Non-pigmented ciliary epithelial cell (primary cell): ENCODE measurements at regions not wholly inside any gene's neighbourhood (a gene's known extent, or its start where the extent isn't known, plus 50 kb on each side); places are given as distances from the start of the nearest gene placed in this dataset.
"Not testable (repeated sequence)": the region's sequence is repeated elsewhere in the genome, so short reads cannot be mapped to it uniquely, and the experiment has no call there.

Experiments used
- DNase-seq: peaks from one replicate; pipeline ENCODE4 v3.0.0-alpha.2; 2010; ENCODE audit warnings: low read depth

GRCh38 chr9:80755586-80755985 lies 933.8 kb downstream of the TLE1 start:
- DNase-seq, result no peak

- DNase-seq, result not testable (repeated sequence)
Observed at GRCh38 chr9:80747056-80747455, 942.3 kb downstream of the TLE1 start.

GRCh38 chr9:80732506-80732905 lies 956.8 kb downstream of the TLE1 start:
- no peak for DNase-seq

- no peak for DNase-seq
Observed at GRCh38 chr9:80720579-80720978, 968.8 kb downstream of the TLE1 start.

GRCh38 chr9:80707120-80707519 lies 982.2 kb downstream of the TLE1 start:
- DNase-seq, result no peak

- DNase-seq, result no peak
Observed at GRCh38 chr9:80701061-80701460, 988.3 kb downstream of the TLE1 start.

- peak; percentile 88 for DNase-seq
Observed at GRCh38 chr9:80699511-80699998, 989.8 kb downstream of the TLE1 start.

GRCh38 chr9:80698725-80699410 lies 990.5 kb downstream of the TLE1 start:
- no peak for DNase-seq

GRCh38 chr9:80692751-80693150 lies 996.6 kb downstream of the TLE1 start:
- no peak for DNase-seq

- DNase-seq, result no peak
Observed at GRCh38 chr9:80691229-80691628, 998.1 kb downstream of the TLE1 start.

- DNase-seq, result no peak
Observed at GRCh38 chr9:80690349-80690939, 998.9 kb downstream of the TLE1 start.

- DNase-seq, result no peak
Observed at GRCh38 chr9:80679916-80680315, 1009.4 kb downstream of the TLE1 start.

GRCh38 chr9:80678906-80679305 lies 1010.4 kb downstream of the TLE1 start:
- DNase-seq, result no peak

GRCh38 chr9:80673496-80673895 lies 1015.9 kb downstream of the TLE1 start:
- DNase-seq, result no peak

GRCh38 chr9:80665479-80665878 lies 1023.9 kb downstream of the TLE1 start:
- DNase-seq, result no peak

GRCh38 chr9:80664327-80665210 lies 1024.8 kb downstream of the TLE1 start:
- no peak for DNase-seq

- not testable (repeated sequence) for DNase-seq
Observed at GRCh38 chr9:80659751-80660150, 1029.6 kb downstream of the TLE1 start.

GRCh38 chr9:80651044-80651443 lies 1038.3 kb downstream of the TLE1 start:
- peak; percentile 57 for DNase-seq

GRCh38 chr9:80649496-80649895 lies 1039.9 kb downstream of the TLE1 start:
- no peak for DNase-seq

GRCh38 chr9:80649001-80649420 lies 1040.3 kb downstream of the TLE1 start:
- peak; percentile 71 for DNase-seq

GRCh38 chr9:80648336-80648735 lies 1041.0 kb downstream of the TLE1 start:
- peak; percentile 61 for DNase-seq

- DNase-seq, result no peak
Observed at GRCh38 chr9:80646211-80646610, 1043.1 kb downstream of the TLE1 start.

GRCh38 chr9:80644044-80644443 lies 1045.3 kb downstream of the TLE1 start:
- DNase-seq, result no peak
